GM12878 (cell line): ENCODE measurements at regions not wholly inside any gene's neighbourhood (a gene's known extent, or its start where the extent isn't known, plus 50 kb on each side); places are given as distances from the start of the nearest gene placed in this dataset.

Source experiments
- CBFB ChIP-seq: IDR thresholded peaks from 2 replicates; pipeline ENCODE4 v1.6.1; 2016; ENCODE audit warnings: antibody characterized with exemption, low read depth
- EZH2 ChIP-seq: IDR thresholded peaks from 2 replicates; pipeline ENCODE4 v1.6.1; 2012; ENCODE audit warnings: low read depth, mild to moderate bottlenecking, control low read depth, inconsistent platforms, low read length, borderline replicate concordance; ENCODE audit not compliant: control insufficient read depth
- GABPA ChIP-seq: IDR thresholded peaks from 2 replicates; pipeline ENCODE4 v1.6.1; 2014; ENCODE audit warnings: antibody characterized with exemption, low read depth, mild to moderate bottlenecking, inconsistent platforms
- HDGF ChIP-seq: fragments of 450-650 bp; IDR thresholded peaks from 2 replicates; pipeline ENCODE4 v1.6.1; 2016; ENCODE audit warnings: antibody characterized with exemption
- MEF2A ChIP-seq: IDR thresholded peaks from 2 replicates; pipeline ENCODE4 v1.6.1; 2011; ENCODE audit warnings: low read depth, mild to moderate bottlenecking, low read length, moderate library complexity; ENCODE audit not compliant: insufficient read depth
- MYC ChIP-seq: IDR thresholded peaks from 2 replicates; pipeline ENCODE4 v1.6.1; 2011; ENCODE audit warnings: mild to moderate bottlenecking, low read length, moderate library complexity, inconsistent platforms; ENCODE audit not compliant: insufficient read depth, insufficient replicate concordance, insufficient read length, severe bottlenecking
- NR2C2 ChIP-seq: IDR thresholded peaks from 2 replicates; pipeline ENCODE4 v1.6.1; 2011; ENCODE audit warnings: borderline replicate concordance, low read depth; ENCODE audit not compliant: control insufficient read depth, insufficient read length
- RAD21 ChIP-seq: IDR thresholded peaks from 2 replicates; pipeline ENCODE4 v1.6.1; 2011; ENCODE audit warnings: mild to moderate bottlenecking, low read depth, low read length, moderate library complexity; ENCODE audit not compliant: insufficient read depth
- SP1 ChIP-seq: IDR thresholded peaks from one replicate; pipeline ENCODE4 v1.6.1; 2011; ENCODE audit warnings: low read depth, low read length
- TF ChIP-seq, protein P1 (sequence below), 3 experiments: IDR thresholded peaks in 2 of 3; conservative IDR thresholded peaks in 1 of 3; 2 replicates each; pipeline ENCODE4 v1.5.1; 2011; ENCODE audit warnings: low read depth in 3 of 3, low read length in 3 of 3, mild to moderate bottlenecking in 3 of 3, control low read depth in 2 of 3, moderate library complexity in 2 of 3, inconsistent platforms in 1 of 3, mixed read lengths in 1 of 3; ENCODE audit not compliant: control insufficient read depth in 2 of 3, insufficient read depth in 1 of 3; ENCODE audit errors: extremely low read depth in 1 of 3
- TF ChIP-seq, protein P2 (sequence below): IDR thresholded peaks from 2 replicates; pipeline ENCODE4 v1.6.1; 2012; ENCODE audit warnings: low read depth, low read length, improper control_type of control experiment
- TF ChIP-seq, protein P3 (sequence below): IDR thresholded peaks from 2 replicates; pipeline ENCODE4 v1.6.1; 2011; ENCODE audit warnings: mild to moderate bottlenecking, low read depth, low read length, moderate library complexity; ENCODE audit not compliant: insufficient replicate concordance

DNA sequence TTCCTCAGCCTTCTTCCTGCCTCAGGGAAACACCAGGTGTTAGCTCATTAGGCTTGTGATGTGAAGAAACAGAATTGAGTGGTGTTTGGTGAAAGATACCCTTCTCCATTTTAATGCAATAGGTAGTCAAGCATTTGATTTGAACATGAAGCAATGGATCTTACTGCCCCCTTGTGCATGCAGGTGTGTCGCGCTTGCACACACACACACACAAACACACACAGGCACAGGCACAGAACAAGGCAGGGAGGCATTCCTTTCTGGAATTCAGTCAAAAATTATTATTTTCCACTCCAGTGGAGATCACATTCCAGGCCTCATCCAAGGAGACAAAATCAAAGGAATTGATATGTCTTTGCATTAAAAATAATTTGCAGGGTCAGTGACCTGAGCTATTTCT lies 667.0 kb upstream of the MARCKS start:
- TF ChIP-seq, protein P1, sequence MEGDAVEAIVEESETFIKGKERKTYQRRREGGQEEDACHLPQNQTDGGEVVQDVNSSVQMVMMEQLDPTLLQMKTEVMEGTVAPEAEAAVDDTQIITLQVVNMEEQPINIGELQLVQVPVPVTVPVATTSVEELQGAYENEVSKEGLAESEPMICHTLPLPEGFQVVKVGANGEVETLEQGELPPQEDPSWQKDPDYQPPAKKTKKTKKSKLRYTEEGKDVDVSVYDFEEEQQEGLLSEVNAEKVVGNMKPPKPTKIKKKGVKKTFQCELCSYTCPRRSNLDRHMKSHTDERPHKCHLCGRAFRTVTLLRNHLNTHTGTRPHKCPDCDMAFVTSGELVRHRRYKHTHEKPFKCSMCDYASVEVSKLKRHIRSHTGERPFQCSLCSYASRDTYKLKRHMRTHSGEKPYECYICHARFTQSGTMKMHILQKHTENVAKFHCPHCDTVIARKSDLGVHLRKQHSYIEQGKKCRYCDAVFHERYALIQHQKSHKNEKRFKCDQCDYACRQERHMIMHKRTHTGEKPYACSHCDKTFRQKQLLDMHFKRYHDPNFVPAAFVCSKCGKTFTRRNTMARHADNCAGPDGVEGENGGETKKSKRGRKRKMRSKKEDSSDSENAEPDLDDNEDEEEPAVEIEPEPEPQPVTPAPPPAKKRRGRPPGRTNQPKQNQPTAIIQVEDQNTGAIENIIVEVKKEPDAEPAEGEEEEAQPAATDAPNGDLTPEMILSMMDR (IDR thresholded peaks at IDR 0.05 in 2 of 3, conservative IDR thresholded peaks at IDR 0.05 in 1 of 3; ENCODE audit: control insufficient read depth in 2 of 3, extremely low read depth in 1 of 3, insufficient read depth in 1 of 3, low read depth in 3 of 3, low read length in 3 of 3): no peak; a peak in 1 of 6 replicates
- TF ChIP-seq, protein P2, sequence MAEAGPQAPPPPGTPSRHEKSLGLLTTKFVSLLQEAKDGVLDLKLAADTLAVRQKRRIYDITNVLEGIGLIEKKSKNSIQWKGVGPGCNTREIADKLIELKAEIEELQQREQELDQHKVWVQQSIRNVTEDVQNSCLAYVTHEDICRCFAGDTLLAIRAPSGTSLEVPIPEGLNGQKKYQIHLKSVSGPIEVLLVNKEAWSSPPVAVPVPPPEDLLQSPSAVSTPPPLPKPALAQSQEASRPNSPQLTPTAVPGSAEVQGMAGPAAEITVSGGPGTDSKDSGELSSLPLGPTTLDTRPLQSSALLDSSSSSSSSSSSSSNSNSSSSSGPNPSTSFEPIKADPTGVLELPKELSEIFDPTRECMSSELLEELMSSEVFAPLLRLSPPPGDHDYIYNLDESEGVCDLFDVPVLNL: no peak
- no peak for TF ChIP-seq CBFB
- TF ChIP-seq EZH2: no peak
- no peak for TF ChIP-seq MYC
- no peak for TF ChIP-seq HDGF
- TF ChIP-seq SP1: no peak
- no peak for TF ChIP-seq MEF2A
- TF ChIP-seq GABPA: no peak
- TF ChIP-seq NR2C2: no peak
- TF ChIP-seq, protein P3, sequence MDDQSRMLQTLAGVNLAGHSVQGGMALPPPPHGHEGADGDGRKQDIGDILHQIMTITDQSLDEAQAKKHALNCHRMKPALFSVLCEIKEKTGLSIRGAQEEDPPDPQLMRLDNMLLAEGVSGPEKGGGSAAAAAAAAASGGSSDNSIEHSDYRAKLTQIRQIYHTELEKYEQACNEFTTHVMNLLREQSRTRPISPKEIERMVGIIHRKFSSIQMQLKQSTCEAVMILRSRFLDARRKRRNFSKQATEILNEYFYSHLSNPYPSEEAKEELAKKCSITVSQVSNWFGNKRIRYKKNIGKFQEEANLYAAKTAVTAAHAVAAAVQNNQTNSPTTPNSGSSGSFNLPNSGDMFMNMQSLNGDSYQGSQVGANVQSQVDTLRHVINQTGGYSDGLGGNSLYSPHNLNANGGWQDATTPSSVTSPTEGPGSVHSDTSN: no peak
- no peak for TF ChIP-seq RAD21
